Motor neuron (in vitro differentiated cells): ENCODE measurements at regions not wholly inside any gene's neighbourhood (a gene's known extent, or its start where the extent isn't known, plus 50 kb on each side); places are given as distances from the start of the nearest gene placed in this dataset.

ENCODE experiments used
- ATAC-seq, 8 experiments: fragments of 200-7000 bp; cut with Tn5 transposase; replicated peaks in 6 of 8; 2 replicates each; pipeline ENCODE4 v1.8.0; 2021; ENCODE audit warnings: mild to moderate bottlenecking in 8 of 8, moderate library complexity in 8 of 8
- H3K27ac ChIP-seq, 2 donors: fragments of 250-450 bp; sonication (Bioruptor Pico); 2 replicates each; pipeline ENCODE4 v1.9.0; 2021; ENCODE audit warnings: antibody characterized with exemption in 2 of 2, mild to moderate bottlenecking in 2 of 2, moderate library complexity in 1 of 2
- H3K4me1 ChIP-seq, 2 donors: fragments of 250-450 bp; sonication (Bioruptor Pico); replicated peaks in 1 of 2; 2 replicates each; pipeline ENCODE4 v1.6.1; 2021; ENCODE audit warnings: antibody characterized with exemption in 2 of 2, mild to moderate bottlenecking in 2 of 2, moderate library complexity in 1 of 2
- H3K4me3 ChIP-seq, 5 donors: fragments of 250-450 bp; sonication (Bioruptor Pico); 2 replicates each; pipeline ENCODE4 v1.9.0; 2021; ENCODE audit warnings: antibody characterized with exemption in 5 of 5, mild to moderate bottlenecking in 5 of 5, moderate library complexity in 4 of 5
- WGBS, 10 experiments: fragments of 450-650 bp; shearing (Covaris generic); methylation state at CpG; one replicate each; pipeline ENCODE4 v1.0.0; 2022; 5-methylcytosine and 5-hydroxymethylcytosine counted together
- in situ Hi-C, 9 experiments: fragments of 400-800 bp; cut with MboI; loops; one replicate each; pipeline ENCODE4 v1.15.0; 2021; ENCODE audit warnings: low sequenced_read_pairs in 9 of 9, low pct_unique_long_range_greater_than_20kb in 2 of 9; ENCODE audit not compliant: unreplicated experiment in 9 of 9

- 20 to 100% (median 70%) methylated on average over 1 to 3 of the region's 3 CpGs; no CpG with 5 or more reads in 5 of the 10 experiments for WGBS, 10 experiments
- Histone ChIP-seq H3K4me1 (peaks cover 13 to 14% of the 10 kb centered on the region in 2 donors), H3K27ac (no peak overlapping the region), H3K4me3 (no peak overlapping the region)
- peak in 1 of 8 experiments; percentile 8 for ATAC-seq
- in situ Hi-C loops: loop anchor here in 1 of 9 experiments (25.0 kb wide), 1 partner anchor 460 kb away; no protein-coding TSS in a partner anchor
Measured at GRCh38 chr5:111676926-111677415, 80.0 kb downstream of the NREP start.

GRCh38 chr5:111676466-111676865 is 80.5 kb downstream of the NREP start:
- peaks cover 11 to 13% of the 10 kb centered on the region in 2 donors for H3K4me1 ChIP-seq
- WGBS, 10 experiments: 0 to 100% (median 100%) methylated on average over 1 of the region's 1 CpG; no CpG with 5 or more reads in 3 of the 10 experiments
- no peak overlapping the region for H3K4me3 ChIP-seq
- ATAC-seq: peak in 1 of 8 experiments; percentile 16
- no peak overlapping the region for H3K27ac ChIP-seq
- in situ Hi-C loops: loop anchor here in 1 of 9 experiments (25.0 kb wide), 1 partner anchor 461 kb away; no protein-coding TSS in a partner anchor

GRCh38 chr5:111675201-111675934 is 81.6 kb downstream of the NREP start:
- Histone ChIP-seq H3K4me1 (peaks cover 0 to 3% of the 10 kb centered on the region in 2 donors), H3K4me3 (no peak overlapping the region), H3K27ac (no peak overlapping the region)
- WGBS, 10 experiments: 78 to 100% (median 88%) methylated on average over 1 to 2 of the region's 2 CpGs; no CpG with 5 or more reads in 1 of the 10 experiments
- ATAC-seq: no peak
- in situ Hi-C loops: loop anchor here in 1 of 9 experiments (25.0 kb wide), 1 partner anchor 462 kb away; no protein-coding TSS in a partner anchor

GRCh38 chr5:111673891-111674626 is 82.9 kb downstream of the NREP start:
- Histone ChIP-seq H3K4me3 (no peak overlapping the region), H3K4me1 (peaks cover 2 to 6% of the 10 kb centered on the region in 2 donors), H3K27ac (no peak overlapping the region)
- in situ Hi-C loops: no loop called here
- 57 to 94% (median 74%) methylated on average over 1 to 10 of the region's 10 CpGs for WGBS, 10 experiments
- ATAC-seq: peak in 3 of 8 experiments; percentile 14 to 33 (median 28)

GRCh38 chr5:111672099-111672498 is 84.9 kb downstream of the NREP start:
- in situ Hi-C loops: no loop called here

GRCh38 chr5:111670826-111671492 is 86.0 kb downstream of the NREP start:
- WGBS, 10 experiments: 20 to 100% (median 68%) methylated on average over 1 to 3 of the region's 3 CpGs
- in situ Hi-C loops: no loop called here
- peaks cover 5 to 16% of the 10 kb centered on the region in 2 donors for H3K4me1 ChIP-seq
- H3K4me3 ChIP-seq: no peak overlapping the region
- H3K27ac ChIP-seq: no peak overlapping the region
- peak in 1 of 8 experiments; percentile 25 for ATAC-seq

More at GRCh38 chr5:111672099-111672498, 84.9 kb downstream of the NREP start:
- H3K27ac ChIP-seq: no peak overlapping the region
- H3K4me3 ChIP-seq: no peak overlapping the region
- peaks cover 5 to 16% of the 10 kb centered on the region in 2 donors for H3K4me1 ChIP-seq
- WGBS, 10 experiments: 43 to 89% (median 83%) methylated on average over 1 to 2 of the region's 2 CpGs
- ATAC-seq: no peak

- H3K4me1 ChIP-seq: peaks cover 5 to 16% of the 10 kb centered on the region in 2 donors
Measured at GRCh38 chr5:111668477-111669414, 88.2 kb downstream of the NREP start.

GRCh38 chr5:111667128-111667736 is 89.8 kb downstream of the NREP start:
- 33 to 100% (median 79%) methylated on average over 1 to 2 of the region's 2 CpGs; no CpG with 5 or more reads in 1 of the 10 experiments for WGBS, 10 experiments
- no peak for ATAC-seq
- in situ Hi-C loops: no loop called here
- peaks cover 5 to 16% of the 10 kb centered on the region in 2 donors for H3K4me1 ChIP-seq
- H3K27ac ChIP-seq: no peak overlapping the region
- no peak overlapping the region for H3K4me3 ChIP-seq

More at GRCh38 chr5:111668477-111669414, 88.2 kb downstream of the NREP start:
- in situ Hi-C loops: no loop called here
- H3K4me3 ChIP-seq: no peak overlapping the region
- 32 to 100% (median 76%) methylated on average over 1 to 4 of the region's 4 CpGs for WGBS, 10 experiments
- ATAC-seq: peak; percentile 29 to 100 (median 100)
- H3K27ac ChIP-seq: no peak overlapping the region

GRCh38 chr5:111656580-111656979 is 100.4 kb downstream of the NREP start:
- WGBS, 10 experiments: 92 to 100% (median 100%) methylated on average over 1 to 2 of the region's 2 CpGs; no CpG with 5 or more reads in 1 of the 10 experiments
- Histone ChIP-seq H3K4me3 (no peak overlapping the region), H3K4me1 (no peaks in the 10 kb centered on the region), H3K27ac (no peak overlapping the region)
- ATAC-seq: no peak
- in situ Hi-C loops: no loop called here

- in situ Hi-C loops: no loop called here
- peak in 2 of 8 experiments; percentile 76 to 87 for ATAC-seq
- Histone ChIP-seq H3K4me3 (no peak overlapping the region), H3K27ac (no peak overlapping the region), H3K4me1 (no peaks in the 10 kb centered on the region)
- WGBS, 10 experiments: 0 to 82% (median 50%) methylated on average over 1 to 2 of the region's 2 CpGs; no CpG with 5 or more reads in 2 of the 10 experiments
Measured at GRCh38 chr5:111655169-111655924, 101.6 kb downstream of the NREP start.

- Histone ChIP-seq H3K4me3 (no peak overlapping the region), H3K27ac (no peak overlapping the region), H3K4me1 (no peaks in the 10 kb centered on the region)
- in situ Hi-C loops: no loop called here
- peak in 1 of 8 experiments; percentile 33 for ATAC-seq
- 14 to 100% (median 74%) methylated on average over 1 to 5 of the region's 6 CpGs; no CpG with 5 or more reads in 3 of the 10 experiments for WGBS, 10 experiments
Measured at GRCh38 chr5:111653408-111653807, 103.6 kb downstream of the NREP start.
